Activated CD4-positive, CD25-positive, alpha-beta regulatory T cell (primary cell): ENCODE measurements at regions not wholly inside any gene's neighbourhood (a gene's known extent, or its start where the extent isn't known, plus 50 kb on each side); places are given as distances from the start of the nearest gene placed in this dataset.

Experiments
- DNase-seq, 4 experiments: peaks; one replicate each; lab custom pipeline; 2025; lab: John Stamatoyannopoulos, UW

- no peak for DNase-seq
Observed at GRCh38 chr10:4053940-4054339, 268.9 kb upstream of the KLF6 start.

GRCh38 chr10:4051641-4052151, 266.7 kb upstream of the KLF6 start:
- DNase-seq, result no peak

GRCh38 chr10:4051011-4051640, 266.1 kb upstream of the KLF6 start:
- no peak for DNase-seq

DNA sequence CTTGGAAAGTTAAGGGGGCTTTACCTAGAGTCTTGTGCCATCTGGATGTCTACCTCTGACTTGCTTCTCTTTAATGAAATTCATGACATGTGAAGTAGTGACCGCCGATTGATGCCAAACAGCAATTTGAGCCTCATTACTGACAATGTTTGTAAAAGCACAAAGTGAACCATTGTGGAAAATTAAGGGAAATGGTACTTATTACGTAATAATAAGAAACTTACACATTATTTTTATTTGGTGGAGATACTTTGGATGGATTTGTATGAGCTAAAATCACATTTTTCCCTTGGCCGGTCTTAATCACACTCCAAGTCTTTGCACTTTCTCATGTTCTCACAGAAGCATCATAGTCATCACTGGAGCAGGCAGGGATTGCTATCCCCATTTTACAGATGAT, 265.1 kb upstream of the KLF6 start:
- no peak for DNase-seq

DNA sequence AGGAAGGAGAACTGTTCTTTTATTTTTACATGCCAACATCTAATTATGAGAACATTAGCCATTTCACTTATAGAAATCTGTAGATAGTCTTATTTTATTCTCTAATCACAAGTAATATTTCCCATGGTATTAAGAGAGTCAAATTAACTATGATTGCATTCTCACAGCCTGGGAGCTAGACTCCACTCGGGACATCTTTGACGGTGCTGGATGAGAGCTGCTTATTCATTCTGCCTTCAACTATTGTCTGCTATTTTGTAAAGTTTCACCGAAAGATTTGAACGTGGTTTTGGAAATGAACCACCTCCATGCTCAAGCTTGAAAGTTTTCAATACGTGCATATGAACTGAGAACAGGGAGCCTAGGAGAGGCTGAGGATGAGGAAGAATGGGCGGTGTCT, 264.3 kb upstream of the KLF6 start:
- no peak for DNase-seq

DNA sequence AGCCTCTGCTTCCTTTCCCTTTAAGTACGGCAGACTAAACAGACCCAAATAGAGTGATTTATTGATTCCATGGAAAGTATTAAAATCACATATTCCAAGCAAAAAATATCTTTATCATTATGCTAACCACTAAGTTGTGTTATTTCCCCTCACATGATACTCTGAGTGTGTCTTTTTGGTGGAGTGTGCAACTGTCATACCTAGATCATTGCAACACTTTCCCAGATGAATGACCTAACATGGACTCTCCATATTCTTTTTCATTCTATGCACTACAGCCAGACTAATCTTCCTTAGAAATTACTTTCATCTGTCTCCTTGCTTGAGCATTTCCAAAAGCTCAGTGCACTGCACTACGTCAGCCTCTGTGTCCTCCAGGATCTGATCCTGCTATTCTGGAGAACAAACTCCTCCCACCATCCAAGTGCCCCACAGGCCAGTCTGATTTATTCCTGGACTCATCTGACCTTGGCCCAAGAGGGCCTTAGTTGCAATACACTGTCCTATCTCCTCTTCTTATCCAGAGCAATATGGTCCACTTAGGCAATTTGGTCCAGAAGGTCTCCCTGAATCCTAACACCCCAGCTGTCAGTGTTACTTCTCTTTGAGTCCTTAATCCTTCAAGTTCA, 263.3 kb upstream of the KLF6 start:
- DNase-seq, result no peak

DNA sequence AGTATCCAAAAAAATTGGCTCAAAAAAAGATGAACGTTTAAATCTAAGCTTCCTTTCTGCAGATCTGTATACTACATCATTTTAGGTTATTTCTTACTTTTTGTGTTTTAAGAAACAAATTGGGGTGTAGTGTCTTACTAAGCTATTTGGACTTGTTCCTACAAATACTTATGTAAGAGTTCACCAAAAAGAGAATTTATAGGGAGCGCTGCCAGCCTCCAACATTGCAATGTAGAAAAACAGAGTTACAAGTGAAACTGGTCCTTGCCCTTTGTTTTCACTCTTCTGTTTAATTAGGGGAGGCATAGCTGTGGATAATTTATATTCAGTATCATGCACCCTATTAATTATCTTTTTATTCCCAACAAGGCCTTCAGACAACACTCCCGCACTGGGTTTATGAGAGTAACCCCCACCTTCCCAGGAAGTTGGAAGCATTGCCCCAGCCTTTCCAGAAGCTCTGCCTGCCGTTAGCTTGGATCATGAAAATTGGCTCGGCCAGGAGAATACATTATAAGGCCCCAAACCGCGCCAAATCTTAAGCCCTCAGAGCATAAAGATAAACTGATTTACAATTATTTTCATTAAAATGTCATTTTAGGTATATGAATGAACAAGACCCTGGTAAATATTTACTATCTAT, 261.8 kb upstream of the KLF6 start:
- no peak for DNase-seq

GRCh38 chr10:4046030-4046429, 261.0 kb upstream of the KLF6 start:
- no peak for DNase-seq

DNA sequence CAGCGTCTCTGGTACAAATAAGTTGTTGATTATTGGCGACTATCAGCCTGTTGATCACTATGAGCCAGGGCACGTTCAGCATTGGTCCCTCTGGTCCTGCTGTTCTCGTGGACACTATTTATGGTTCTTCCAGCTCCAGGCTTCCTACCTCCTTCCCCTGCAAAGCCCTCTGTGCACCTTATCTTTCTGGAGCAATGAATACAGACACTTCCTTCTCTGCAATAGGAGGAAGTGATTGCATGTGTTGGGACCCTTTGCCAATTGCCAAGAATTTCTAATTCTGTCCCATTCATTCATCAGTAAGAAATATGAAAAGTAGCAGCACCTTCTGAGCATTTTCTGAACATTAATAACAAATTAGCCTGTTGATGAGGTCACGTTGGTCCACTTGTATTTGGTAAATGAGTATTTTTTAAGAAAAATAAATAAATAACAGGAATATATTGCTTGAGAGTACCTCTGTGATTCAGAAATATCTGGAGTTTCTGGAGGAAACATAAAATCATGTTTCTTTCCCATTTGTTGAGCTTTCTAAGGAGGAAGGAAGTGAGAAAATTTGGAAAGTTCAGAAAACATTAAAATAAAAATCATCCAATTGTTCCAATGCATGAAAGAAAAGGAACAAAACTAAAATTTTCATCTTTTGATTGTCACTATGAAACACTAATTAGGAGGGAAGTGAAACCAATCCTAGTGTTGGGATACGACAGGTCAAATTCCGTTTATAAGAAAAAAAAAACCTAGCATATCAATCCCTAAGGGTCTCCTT, 259.1 kb upstream of the KLF6 start:
- DNase-seq, result no peak

DNA sequence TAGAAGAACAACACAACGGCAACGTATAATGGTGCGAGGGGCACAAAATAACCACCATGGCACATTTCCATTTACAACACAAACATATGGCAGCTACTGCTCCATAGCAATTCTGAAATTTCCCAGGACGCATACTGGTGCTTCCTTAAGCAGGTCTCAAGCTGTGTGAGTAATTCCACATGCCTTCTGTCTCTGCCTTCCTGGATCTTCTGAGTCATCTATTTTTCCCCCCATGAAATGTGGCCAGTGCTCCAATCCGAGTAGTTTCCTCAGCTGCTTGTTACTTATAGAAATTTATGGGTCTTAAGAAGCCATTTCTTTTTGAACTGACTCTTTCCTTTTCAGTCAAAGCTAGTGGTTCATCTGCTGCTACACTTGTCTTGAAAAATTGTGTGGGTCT, 256.6 kb upstream of the KLF6 start:
- no peak for DNase-seq

GRCh38 chr10:4038000-4038399, 253.0 kb upstream of the KLF6 start:
- no peak for DNase-seq

DNA sequence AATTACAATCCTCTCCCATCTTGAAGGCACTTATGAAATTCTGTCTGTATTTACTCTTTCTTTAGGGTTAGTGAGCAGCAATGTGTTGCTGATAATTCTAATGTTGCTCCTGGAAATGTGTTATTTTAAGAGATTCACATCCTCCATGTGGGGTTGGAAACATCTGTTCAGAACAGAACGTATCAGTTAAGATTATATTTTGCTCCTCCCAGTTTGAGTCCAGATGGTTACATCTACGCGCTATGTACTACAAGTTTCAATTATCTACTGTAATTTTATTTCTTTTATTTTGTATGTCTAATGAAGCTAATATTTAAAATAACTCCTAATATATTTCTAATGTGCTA, 250.6 kb upstream of the KLF6 start:
- DNase-seq, result no peak

DNA sequence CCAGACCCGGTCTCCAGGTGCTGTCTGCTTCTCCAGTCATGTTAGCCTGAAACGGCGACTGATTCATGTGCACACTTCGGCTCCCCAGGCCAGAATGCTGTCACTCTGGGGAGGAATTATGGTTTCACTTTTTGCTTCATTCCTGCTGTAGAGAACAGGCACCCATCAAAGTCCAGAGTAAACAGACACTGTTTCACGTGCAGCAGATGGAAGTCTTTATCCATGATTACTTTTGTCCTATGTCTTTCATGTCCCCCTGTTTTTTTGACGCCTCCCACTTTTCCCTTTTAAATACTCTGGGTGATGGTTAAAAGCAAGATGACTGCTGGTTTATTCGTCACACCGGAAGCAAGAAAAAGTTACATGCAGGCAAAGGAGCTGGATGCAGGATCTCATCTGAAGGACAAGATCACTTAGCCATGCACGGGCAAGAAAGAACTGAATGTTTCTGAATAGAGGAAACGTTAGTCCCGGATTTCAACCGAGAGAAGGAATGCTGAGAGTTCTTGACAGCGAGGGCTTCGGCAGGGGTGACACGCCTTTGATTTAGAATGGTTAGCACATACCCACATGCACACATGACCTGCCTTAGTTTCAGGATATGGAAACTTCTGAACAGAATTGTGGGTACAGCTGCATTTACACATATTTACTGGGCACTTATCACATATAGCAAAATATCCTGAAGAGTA, 250.0 kb upstream of the KLF6 start:
- no peak for DNase-seq

DNA sequence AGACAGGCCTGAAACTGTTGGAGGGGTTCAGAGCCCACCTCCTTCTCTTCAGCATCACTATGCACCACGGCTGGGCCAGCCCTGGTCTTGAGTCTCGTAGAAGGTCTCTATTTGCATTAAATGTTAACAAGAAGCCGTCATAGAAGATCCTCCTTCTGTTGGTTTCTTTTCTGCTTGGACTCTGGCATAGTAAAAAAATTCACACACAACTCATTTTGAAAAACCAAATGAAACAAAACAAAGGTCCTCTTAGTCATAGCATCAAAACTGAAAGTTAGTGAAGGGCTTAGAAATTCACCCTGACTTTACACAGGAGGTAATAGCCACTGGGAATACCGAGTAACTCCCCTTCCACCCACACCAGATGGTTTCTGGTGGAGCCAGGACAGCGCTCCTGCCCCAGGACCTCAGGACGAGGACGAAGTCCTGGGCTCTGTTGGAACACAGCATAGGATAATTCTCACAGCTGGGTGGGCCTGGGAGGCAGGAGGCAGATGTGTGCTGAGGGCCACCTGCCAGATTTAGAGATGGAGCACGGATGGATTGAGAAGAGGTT, 248.4 kb upstream of the KLF6 start:
- no peak for DNase-seq

DNA sequence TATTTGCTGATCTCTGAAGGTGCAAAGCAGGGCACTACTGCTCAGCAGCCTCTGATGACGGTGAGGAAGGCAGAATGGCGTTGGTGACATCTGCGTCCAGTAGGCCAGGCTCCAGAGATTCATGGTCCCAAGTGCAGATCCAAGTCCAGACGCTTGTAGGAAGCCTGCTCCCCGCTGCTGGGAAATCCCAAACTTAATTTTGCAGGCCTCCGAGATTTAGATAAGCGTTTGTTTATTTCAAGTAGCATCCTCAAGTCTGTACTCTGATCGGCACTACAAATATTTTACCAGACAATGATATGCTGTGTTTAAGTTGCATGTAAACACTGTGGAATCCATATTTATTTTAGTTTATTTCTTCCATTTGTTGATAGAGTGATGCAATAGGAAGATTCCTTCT, 244.9 kb upstream of the KLF6 start:
- no peak for DNase-seq

GRCh38 chr10:4028854-4029583, 244.0 kb upstream of the KLF6 start:
- no peak for DNase-seq

GRCh38 chr10:4028027-4028471, 243.0 kb upstream of the KLF6 start:
- DNase-seq, result no peak

DNA sequence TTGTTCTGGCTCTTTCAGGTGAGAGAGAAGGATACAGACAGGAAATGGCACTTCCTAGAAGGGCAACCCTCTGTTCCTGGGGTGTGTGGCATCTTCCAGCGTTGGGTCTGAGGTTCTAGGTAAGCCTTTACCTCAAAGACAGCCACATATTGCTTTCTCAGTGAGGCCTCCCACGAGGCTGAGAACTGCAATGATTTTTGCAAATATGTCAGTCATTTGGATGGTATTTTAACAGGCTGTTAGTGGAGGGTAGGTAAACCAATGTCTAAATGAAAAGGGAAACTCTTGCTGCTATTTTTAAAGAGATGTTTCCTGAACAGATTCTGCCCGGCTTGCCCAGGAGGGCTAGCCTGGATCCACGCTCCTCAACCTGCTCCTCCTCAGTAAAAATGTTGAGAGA, 240.3 kb upstream of the KLF6 start:
- DNase-seq, result no peak

DNA sequence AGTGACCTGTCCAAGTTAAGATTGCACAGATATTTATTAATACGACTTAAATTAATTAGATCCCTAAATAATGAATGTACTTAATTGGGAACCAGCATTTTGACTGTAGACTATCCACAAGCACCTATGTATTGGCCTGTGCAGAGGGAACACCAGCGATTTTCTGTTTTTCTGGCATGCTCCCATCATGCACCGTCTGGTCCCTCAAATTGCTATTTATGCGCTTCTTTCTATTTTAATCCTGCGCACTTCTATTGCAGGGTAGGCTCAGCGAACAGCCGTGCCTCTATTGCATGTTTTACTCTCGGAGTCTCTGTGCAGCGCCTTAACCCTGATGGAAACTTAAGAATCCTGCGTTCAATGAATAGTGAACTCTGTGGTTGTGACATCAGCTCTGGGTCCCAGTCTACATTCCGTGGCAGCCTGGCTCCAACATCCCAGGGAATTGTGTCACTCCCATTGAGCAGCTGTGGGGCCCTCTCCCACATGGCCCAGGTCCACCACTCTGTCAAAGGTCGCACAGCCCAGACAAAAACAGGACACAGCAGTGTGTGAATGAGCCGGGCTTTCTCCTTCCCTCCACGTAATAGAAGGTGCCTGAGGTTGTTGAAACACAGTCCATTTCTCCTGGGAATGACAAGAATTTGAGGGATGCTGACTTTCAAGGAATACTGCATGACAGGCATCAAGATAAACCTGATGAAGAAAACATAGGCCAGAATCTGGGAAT, 239.7 kb upstream of the KLF6 start:
- DNase-seq, result no peak

- no peak for DNase-seq
Observed at GRCh38 chr10:4024027-4024426, 239.0 kb upstream of the KLF6 start.
